HG03378 (cell line): ENCODE measurements at regions not wholly inside any gene's neighbourhood (a gene's known extent, or its start where the extent isn't known, plus 50 kb on each side); places are given as distances from the start of the nearest gene placed in this dataset.
"Not testable (repeated sequence)": the region's sequence is repeated elsewhere in the genome, so short reads cannot be mapped to it uniquely, and the experiment has no call there.

Source experiments
- ATAC-seq: cut with Tn5 transposase; IDR thresholded peaks from one replicate; pipeline ENCODE4 v1.9.1; 2021; ENCODE audit warnings: mild to moderate bottlenecking, moderate library complexity; ENCODE audit not compliant: unreplicated experiment

GRCh38 chr2:52097071-52097470 lies 1065.1 kb upstream of the NRXN1 start:
- no peak for ATAC-seq

- ATAC-seq, result no peak
Measured at GRCh38 chr2:52084759-52085158, 1052.8 kb upstream of the NRXN1 start.

GRCh38 chr2:52083214-52083613 lies 1051.3 kb upstream of the NRXN1 start:
- ATAC-seq, result no peak

- ATAC-seq, result no peak
Measured at GRCh38 chr2:52082646-52083045, 1050.7 kb upstream of the NRXN1 start.

GRCh38 chr2:52079602-52080001 lies 1047.7 kb upstream of the NRXN1 start:
- ATAC-seq, result no peak

- peak; percentile 45 for ATAC-seq
Measured at GRCh38 chr2:52077159-52077558, 1045.2 kb upstream of the NRXN1 start.

GRCh38 chr2:52074130-52074719 lies 1042.3 kb upstream of the NRXN1 start:
- no peak for ATAC-seq

- ATAC-seq, result no peak
Measured at GRCh38 chr2:52072949-52073348, 1041.0 kb upstream of the NRXN1 start.

GRCh38 chr2:52070665-52071064 lies 1038.7 kb upstream of the NRXN1 start:
- no peak for ATAC-seq

- ATAC-seq, result no peak
Measured at GRCh38 chr2:52064234-52064633, 1032.3 kb upstream of the NRXN1 start.

- no peak for ATAC-seq
Measured at GRCh38 chr2:52054824-52055223, 1022.9 kb upstream of the NRXN1 start.

- no peak for ATAC-seq
Measured at GRCh38 chr2:52036853-52037252, 1004.9 kb upstream of the NRXN1 start.

- no peak for ATAC-seq
Measured at GRCh38 chr2:52036024-52036423, 1004.1 kb upstream of the NRXN1 start.

GRCh38 chr2:52035391-52035790 lies 1003.5 kb upstream of the NRXN1 start:
- ATAC-seq, result no peak

- no peak for ATAC-seq
Measured at GRCh38 chr2:52034706-52035105, 1002.8 kb upstream of the NRXN1 start.

- no peak for ATAC-seq
Measured at GRCh38 chr2:52022006-52022405, 990.1 kb upstream of the NRXN1 start.

GRCh38 chr2:52017646-52018235 lies 985.8 kb upstream of the NRXN1 start:
- ATAC-seq, result no peak

- ATAC-seq, result not testable (repeated sequence)
Measured at GRCh38 chr2:52006821-52007366, 975.0 kb upstream of the NRXN1 start.

GRCh38 chr2:52000151-52000855 lies 968.4 kb upstream of the NRXN1 start:
- no peak for ATAC-seq

- no peak for ATAC-seq
Measured at GRCh38 chr2:51998890-51999289, 967.0 kb upstream of the NRXN1 start.

GRCh38 chr2:51997571-51997970 lies 965.6 kb upstream of the NRXN1 start:
- ATAC-seq, result no peak

- no peak for ATAC-seq
Measured at GRCh38 chr2:51995293-51995692, 963.4 kb upstream of the NRXN1 start.
